Activated CD4-positive, alpha-beta T cell treated with anti-CD3 and anti-CD28 coated beads, Interleukin-2, Interleukin-6, amounts not matched to agents 100 ng/mL and 50 ng/mL, durations not matched to agents 16 hours and 8 hours (primary cell): ENCODE measurements at regions not wholly inside any gene's neighbourhood (a gene's known extent, or its start where the extent isn't known, plus 50 kb on each side); places are given as distances from the start of the nearest gene placed in this dataset.

Experiments used
- DNase-seq: peaks from one replicate; pipeline ENCODE4 v3.0.0-alpha.2; 2020

DNA sequence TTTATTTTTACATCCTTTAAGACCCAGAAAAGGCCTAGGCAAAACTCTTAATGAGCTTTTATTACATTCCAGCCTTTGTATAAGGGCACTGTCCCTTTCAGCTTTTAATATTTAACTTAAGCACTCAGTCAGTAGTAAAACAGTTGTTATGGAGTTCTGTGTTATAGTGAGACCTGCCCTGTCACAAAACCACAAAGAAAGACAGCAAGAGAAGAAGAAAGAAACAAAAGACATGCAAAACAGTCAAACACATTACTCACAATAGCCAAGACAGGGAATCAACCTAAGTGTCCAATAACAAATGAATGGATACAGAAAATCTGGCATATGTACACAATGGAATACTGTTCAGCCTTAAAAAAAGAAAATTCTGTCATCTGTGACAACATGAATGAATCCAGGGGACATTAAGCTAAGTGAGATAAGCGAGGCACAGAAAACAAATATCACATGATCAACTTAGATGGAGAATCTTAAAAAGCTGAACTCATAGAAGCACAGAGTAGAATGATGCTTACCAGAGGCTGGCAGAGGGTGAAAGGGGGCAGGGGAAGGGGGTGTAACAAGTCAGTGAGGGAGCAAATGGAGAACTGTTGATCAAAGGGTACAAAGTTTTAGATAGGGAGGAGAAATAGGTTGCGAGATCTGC, 63.8 kb upstream of the CCNG1 start:
- no peak for DNase-seq

DNA sequence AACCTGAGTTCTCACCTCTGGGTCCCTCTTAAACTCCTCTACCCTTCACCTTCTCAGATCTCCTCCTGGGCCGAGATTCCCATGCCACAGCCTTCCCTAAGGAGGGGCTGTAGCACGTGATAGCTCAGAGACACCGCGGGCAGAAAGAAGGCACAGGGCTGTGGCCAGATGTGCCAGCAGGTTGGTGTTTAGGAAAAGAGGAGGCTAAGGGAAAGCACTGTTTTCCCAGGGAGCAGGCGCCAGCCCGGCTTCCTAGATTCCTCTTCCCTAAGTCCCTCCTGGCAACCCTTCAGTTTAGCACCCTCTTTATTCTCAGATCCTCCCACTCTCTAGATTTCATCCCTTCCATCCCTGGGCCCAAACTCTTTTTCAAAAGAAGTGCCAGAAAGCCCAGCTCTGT, 59.4 kb upstream of the CCNG1 start:
- DNase-seq = no peak

DNA sequence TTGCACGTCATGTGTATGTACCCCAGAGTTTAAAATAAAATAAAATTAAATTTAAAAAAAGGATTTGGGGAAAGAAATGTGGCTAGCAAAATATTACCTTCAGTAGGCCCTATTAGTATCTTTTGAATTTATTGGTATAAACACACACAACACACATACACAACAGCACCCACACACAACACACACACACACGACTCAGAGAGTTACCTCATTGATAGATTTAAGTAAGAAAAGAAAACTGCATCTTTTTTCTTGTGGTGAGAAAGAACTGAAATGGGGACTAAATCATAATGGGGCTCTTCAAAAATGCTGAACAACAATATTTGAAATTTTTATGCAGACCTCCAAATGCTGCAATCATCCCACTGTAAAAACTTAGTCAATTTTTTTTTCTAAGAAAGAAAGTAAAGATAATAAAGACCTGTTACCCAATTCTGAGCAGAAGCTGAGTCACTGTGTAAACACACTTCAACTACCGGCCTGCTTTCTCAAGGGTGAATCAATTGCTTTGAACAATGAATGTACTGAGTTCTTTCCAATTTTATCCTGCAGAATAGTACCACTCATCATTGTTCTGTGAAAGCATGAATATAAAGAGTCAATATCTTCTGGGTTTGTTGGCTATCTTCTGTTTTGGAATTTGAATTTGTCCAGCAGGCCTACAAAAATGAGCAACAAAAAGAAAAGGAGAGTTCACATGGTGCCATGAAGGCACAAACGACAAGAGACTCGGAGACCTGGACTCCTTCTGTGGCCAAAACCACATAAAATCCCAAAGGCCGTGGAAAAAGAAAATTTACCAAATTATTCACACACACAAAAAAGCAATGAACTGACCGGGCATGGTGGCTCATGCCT, 57.9 kb upstream of the CCNG1 start:
- DNase-seq = no peak

DNA sequence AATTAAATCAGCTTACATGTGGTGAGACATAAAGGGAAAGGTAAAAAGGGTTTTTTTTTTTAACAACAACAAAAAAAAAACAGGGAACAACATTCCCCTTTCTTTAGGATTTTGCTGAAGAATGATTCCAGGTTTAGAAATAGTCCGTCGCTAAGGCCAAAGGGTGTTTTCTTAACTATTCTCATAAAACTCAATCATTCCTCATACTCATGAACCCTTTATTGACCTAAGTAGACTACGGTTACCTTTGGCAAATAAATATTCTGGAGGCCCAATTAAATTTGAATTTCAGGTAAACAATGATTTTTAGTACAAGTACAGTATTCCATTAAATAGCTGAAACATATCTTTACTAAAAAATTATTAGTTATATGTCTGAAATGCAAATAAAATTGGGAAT, 55.6 kb upstream of the CCNG1 start:
- DNase-seq = no peak

DNA sequence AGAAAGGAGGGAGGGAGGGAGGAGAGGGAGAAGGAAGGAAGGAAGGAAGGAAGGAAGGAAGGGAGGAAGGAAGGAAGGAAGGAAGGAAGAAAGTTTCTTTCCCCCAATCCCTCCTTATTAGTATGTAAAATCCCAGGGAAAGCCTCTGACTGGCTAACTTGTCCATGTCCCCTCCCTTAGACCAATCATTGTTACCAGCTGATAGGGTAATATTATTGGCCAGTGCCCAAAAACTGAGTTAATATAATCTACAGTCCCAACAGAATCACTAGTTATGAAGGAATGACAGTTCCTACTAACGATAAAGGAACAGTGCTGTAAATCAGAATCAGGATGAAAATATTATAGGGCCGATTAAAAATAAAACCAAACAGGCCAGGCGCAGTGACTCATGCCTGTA, 53.6 kb upstream of the CCNG1 start:
- DNase-seq = no peak

DNA sequence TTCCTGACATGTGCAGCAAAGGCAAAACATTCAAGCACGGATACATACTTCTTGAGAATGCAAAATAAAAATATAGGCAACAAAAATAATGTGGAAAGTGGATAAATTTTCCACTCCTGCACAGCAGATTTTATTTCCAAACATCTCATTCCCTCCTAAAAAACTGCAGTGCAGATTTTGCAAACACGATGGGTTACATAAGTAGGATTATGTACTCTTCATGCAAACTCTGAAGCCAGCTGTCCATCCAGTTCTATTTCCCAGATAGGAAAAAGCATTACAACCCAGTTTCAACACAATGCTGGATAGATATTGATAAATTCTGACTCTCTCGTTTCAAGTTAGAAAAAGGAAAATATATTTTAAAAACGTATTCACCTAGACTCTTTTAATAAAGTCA, 52.7 kb upstream of the CCNG1 start:
- no peak for DNase-seq

DNA sequence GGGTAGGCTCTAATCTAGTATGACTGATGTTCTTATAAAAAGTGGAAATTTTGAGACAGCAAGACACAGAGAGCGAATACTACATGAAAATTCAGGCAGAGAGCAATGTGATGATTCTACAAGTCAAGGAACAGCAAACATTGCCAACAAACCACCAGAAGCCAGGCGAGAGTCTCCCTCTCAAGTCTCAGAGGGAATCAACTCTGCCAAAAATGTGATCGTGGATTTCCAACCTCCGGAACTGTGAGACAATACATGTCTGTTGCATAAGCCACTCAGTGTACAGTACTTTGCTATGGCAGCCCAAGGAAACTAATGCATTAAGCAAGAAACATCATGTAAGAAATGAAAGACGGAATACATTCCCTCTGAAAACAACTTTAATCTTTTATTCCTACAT, 52.1 kb upstream of the CCNG1 start:
- no peak for DNase-seq

DNA sequence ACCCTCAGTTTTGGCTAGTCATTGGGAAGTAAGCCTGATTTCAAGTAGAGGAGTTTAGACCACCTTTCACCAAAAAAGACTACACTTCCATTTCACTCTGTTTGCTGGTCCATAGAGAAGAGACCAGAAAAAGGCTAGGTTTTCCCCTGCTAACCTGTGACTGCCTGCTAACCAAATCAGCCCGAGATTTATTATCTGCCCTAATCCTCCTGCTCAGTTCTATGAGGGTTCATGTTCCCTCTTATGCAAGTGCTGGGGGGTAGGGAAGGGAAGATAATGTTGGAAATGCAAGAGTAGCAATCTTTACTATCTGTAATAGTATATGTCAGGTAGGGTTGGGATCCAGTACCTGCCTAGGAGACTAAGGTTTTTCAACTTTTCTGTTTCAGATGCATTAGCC, 51.6 kb upstream of the CCNG1 start:
- no peak for DNase-seq

DNA sequence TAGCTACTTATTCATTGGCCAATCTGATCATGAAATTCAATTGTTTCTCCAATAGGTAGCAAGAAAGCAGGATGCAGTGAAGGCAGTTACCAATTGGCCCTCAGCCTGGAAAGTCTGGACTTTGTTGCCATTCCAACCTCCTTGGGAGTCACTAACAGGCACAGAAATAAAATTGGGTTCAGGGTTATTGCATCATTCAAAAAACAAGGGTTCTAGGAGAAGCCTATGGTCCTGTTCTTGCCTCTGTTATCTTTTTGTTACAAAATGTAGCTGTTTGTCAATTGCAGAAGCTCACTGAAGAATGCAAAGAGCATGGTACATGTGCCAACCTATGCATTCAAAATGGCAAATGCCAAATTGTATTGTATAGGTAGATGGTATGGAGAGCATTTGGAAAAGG, 51.0 kb upstream of the CCNG1 start:
- DNase-seq = no peak

DNA sequence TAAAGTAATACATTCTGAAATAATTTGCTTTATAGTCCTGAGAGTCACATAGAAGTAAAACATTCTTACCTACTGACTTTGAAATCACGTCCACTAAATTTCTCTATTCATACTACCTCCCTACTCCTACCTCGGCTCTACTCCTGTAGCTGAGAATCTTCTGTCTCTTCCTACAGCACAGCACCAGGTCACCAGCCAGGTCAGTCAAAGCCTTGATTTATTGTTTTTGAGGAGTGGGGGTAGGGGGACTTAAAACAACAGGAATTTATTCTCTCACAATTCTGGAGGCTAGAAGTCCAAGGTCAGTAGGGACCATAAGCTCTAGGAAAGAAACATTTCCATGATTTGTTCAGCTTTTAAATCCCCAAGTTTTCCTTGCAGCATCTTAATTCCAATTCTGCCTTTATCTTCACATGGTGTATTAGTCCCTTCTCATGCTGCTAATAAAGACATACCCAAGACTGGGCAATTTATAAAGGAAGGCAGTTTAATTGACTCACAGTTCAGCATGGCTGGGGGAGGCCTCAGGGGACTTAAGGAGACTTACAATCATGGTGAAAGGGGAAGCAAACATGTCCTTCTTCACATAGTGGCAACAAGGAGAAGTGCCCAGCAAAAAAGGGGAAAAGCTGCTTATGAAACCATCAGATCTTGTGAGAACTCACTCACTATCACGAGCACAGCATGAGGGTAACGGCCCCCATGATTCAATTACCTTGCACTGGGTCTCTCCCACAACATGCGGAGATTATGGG, 49.6 kb upstream of the CCNG1 start:
- DNase-seq = no peak
